ENCODE measurements at regions not wholly inside any gene's neighbourhood (a gene's known extent, or its start where the extent isn't known, plus 50 kb on each side); places are given as distances from the start of the nearest gene placed in this dataset.

- Histone ChIP-seq H3K27ac (ENCODE audit: insufficient read depth, low read length) (no peak overlapping the region), H3K56ac (ENCODE audit: extremely low read depth, insufficient read depth, low read length) (no peak overlapping the region), H3K36me3 (ENCODE audit: control insufficient read depth, insufficient read depth, low read length) (no peaks in the 10 kb centered on the region), H3K27me3 (ENCODE audit: control insufficient read depth, insufficient read depth, low read length) (no peaks in the 10 kb centered on the region), H4K8ac (ENCODE audit: low read depth in 2 of 2, low read length in 2 of 2) (no peak overlapping the region), H2AK5ac (ENCODE audit: low read depth, low read length) (no peak overlapping the region), H3K4ac (ENCODE audit: low read depth, low read length) (no peak overlapping the region), H3K4me1 (ENCODE audit: control insufficient read depth, insufficient read depth, low read length) (no peaks in the 10 kb centered on the region), H3K4me2 (ENCODE audit: low read depth, low read length) (no peak overlapping the region), H3K4me3 (ENCODE audit: insufficient read depth, low read depth, low read length) (no peak overlapping the region), H2BK120ac (ENCODE audit: low read depth, low read length) (no peak overlapping the region), H2BK20ac (ENCODE audit: low read depth, low read length) (no peak overlapping the region), H2AFZ (replicated peaks; ENCODE audit: low read length, poor library complexity) (no peak overlapping the region), H3K18ac (ENCODE audit: low read depth, low read length) (no peak overlapping the region), H2AK9ac (replicated peaks; ENCODE audit: low read depth, low read length, poor library complexity) (no peak overlapping the region), H4K20me1 (ENCODE audit: insufficient read depth, low read length) (no peaks in the 10 kb centered on the region), H2BK15ac (ENCODE audit: low read depth, low read length) (no peak overlapping the region), H3K9me1 (ENCODE audit: insufficient read depth, low read length) (no peaks in the 10 kb centered on the region), H3K14ac (replicated peaks; ENCODE audit: low read depth, low read length) (no peak overlapping the region), H3K79me1 (ENCODE audit: low read depth in 1 of 2, low read length in 2 of 2) (no peaks in the 10 kb centered on the region), H4K5ac (ENCODE audit: low read depth, low read length) (no peak overlapping the region), H2BK5ac (ENCODE audit: low read depth, low read length, poor library complexity, severe bottlenecking) (no peak overlapping the region), H3K9me3 (ENCODE audit: control insufficient read depth, insufficient read depth, low read length) (peaks cover 12% of the 10 kb centered on the region), H4K91ac (ENCODE audit: insufficient read depth, low read depth, low read length) (no peak overlapping the region), H3K9ac (ENCODE audit: low read depth, low read length) (no peak overlapping the region), H3K23ac (ENCODE audit: low read depth, low read length) (no peak overlapping the region)
- ChIA-PET POLR2A (ENCODE audit: unreplicated experiment) (no interaction called here), CTCF (no interaction called here)
- intact Hi-C loops (cut with micrococcal nuclease): no loop called here
- dilution Hi-C loops (cut with HindIII; ENCODE audit: low sequenced_read_pairs, unreplicated experiment): no loop called here
- DNase-seq (no peak), ATAC-seq (ENCODE audit: low read depth) (no peak)
- in situ Hi-C loops (cut with MboI; ENCODE audit: low sequenced_read_pairs): no loop called here
- TF ChIP-seq USF2 (IDR thresholded peaks at IDR 0.05; ENCODE audit: low read depth, low read length) (no peak), MXI1 (IDR thresholded peaks at IDR 0.05; ENCODE audit: borderline replicate concordance, low read depth, low read length) (no peak), POLR2A (IDR thresholded peaks at IDR 0.05; ENCODE audit: low read depth, low read length) (no peak), MAZ (IDR thresholded peaks at IDR 0.05; ENCODE audit: borderline replicate concordance, low read depth, low read length) (no peak), FOS (IDR thresholded peaks at IDR 0.05; ENCODE audit: low read depth, low read length) (no peak), ELK1 (IDR thresholded peaks at IDR 0.05; ENCODE audit: borderline replicate concordance, low read depth, low read length) (no peak), RFX5 (IDR thresholded peaks at IDR 0.05; ENCODE audit: low read depth, low read length) (no peak), MAFK (IDR thresholded peaks at IDR 0.05; ENCODE audit: low read depth, low read length) (no peak), BHLHE40 (IDR thresholded peaks at IDR 0.05; ENCODE audit: low read depth, low read length) (no peak), CTCF (conservative IDR thresholded peaks at IDR 0.05; ENCODE audit: low read depth, low read length) (no peak), RCOR1 (IDR thresholded peaks at IDR 0.05; ENCODE audit: insufficient replicate concordance, low read length) (no peak), CHD1 (IDR thresholded peaks at IDR 0.05; ENCODE audit: low read depth, low read length) (no peak)
- BruUV-seq (replicated peaks): no TSS peak
- no CpG with 5 or more reads among the region's 1 CpG for whole genome bisulfite sequencing, 2 experiments (ENCODE audit: extremely low coverage in 2 of 2, insufficient read length in 1 of 2)
These were observed 205.9 kb upstream of the RGMA start for GRCh38 chr15:93294896-93295295.
